Fibroblast of lung (primary cell): ENCODE measurements at regions not wholly inside any gene's neighbourhood (a gene's known extent, or its start where the extent isn't known, plus 50 kb on each side); places are given as distances from the start of the nearest gene placed in this dataset.

Source experiments
- DNase-seq, 2 donors: peaks; one replicate each; pipeline versions ENCODE4 v3.0.0 to v3.0.0-alpha.2; 2010; ENCODE audit warnings: low read depth in 2 of 2
- H2AFZ ChIP-seq: 2 replicates; pipeline ENCODE4 v1.5.1; 2012; ENCODE audit warnings: low read length, control low read depth, inconsistent platforms
- H3K27ac ChIP-seq: 2 replicates; pipeline ENCODE4 v1.5.1; 2011; ENCODE audit warnings: low read length, control low read depth; ENCODE audit not compliant: insufficient read depth
- H3K27me3 ChIP-seq: 2 replicates; pipeline ENCODE4 v1.5.1; 2011; ENCODE audit warnings: mild to moderate bottlenecking, low read length; ENCODE audit not compliant: control insufficient read depth, insufficient read depth
- H3K36me3 ChIP-seq: 2 replicates; pipeline ENCODE4 v1.5.1; 2011; ENCODE audit warnings: low read length; ENCODE audit not compliant: control insufficient read depth, insufficient read depth
- H3K4me1 ChIP-seq: 2 replicates; pipeline ENCODE4 v1.5.1; 2011; ENCODE audit warnings: low read length; ENCODE audit not compliant: control insufficient read depth, insufficient read depth; ENCODE audit errors: extremely low read depth
- H3K4me2 ChIP-seq: 2 replicates; pipeline ENCODE4 v1.5.1; 2011; ENCODE audit warnings: low read length, control low read depth; ENCODE audit not compliant: insufficient read depth; ENCODE audit errors: extremely low read depth
- H3K4me3 ChIP-seq, 4 experiments: fragments of 200-600 bp in 1 of 4; sonication (generic) in 1 of 4; replicated peaks in 1 of 4; 2 replicates each; pipeline ENCODE4 v1.5.1; 2011 to 2016; ENCODE audit warnings: low read length in 4 of 4, low read depth in 3 of 4, mild to moderate bottlenecking in 3 of 4, control low read depth in 2 of 4, inconsistent platforms in 1 of 4, mixed read lengths in 1 of 4; ENCODE audit not compliant: insufficient read depth in 1 of 4; ENCODE audit errors: control extremely low read depth in 1 of 4
- H3K79me2 ChIP-seq: 2 replicates; pipeline ENCODE4 v1.5.1; 2012; ENCODE audit warnings: mild to moderate bottlenecking, low read length, inconsistent platforms; ENCODE audit not compliant: control insufficient read depth, insufficient read depth
- H3K9ac ChIP-seq: 2 replicates; pipeline ENCODE4 v1.5.1; 2011; ENCODE audit warnings: mild to moderate bottlenecking, low read length, control low read depth; ENCODE audit not compliant: insufficient read depth
- H3K9me3 ChIP-seq: 2 replicates; pipeline ENCODE4 v1.5.1; 2012; ENCODE audit warnings: low read depth, low read length; ENCODE audit not compliant: control insufficient read depth, insufficient read depth
- H4K20me1 ChIP-seq: 2 replicates; pipeline ENCODE4 v1.5.1; 2011; ENCODE audit warnings: low read length; ENCODE audit not compliant: control insufficient read depth, insufficient read depth; ENCODE audit errors: extremely low read depth
- CTCF ChIP-seq, 2 donors: IDR thresholded peaks in 1 of 2; conservative IDR thresholded peaks in 1 of 2; 1 replicate in 1 of 2; 2 replicates in 1 of 2; pipeline ENCODE4 v1.5.1; 2011 to 2012; ENCODE audit warnings: low read length in 2 of 2, control low read depth in 1 of 2, inconsistent platforms in 1 of 2, low read depth in 1 of 2, mild to moderate bottlenecking in 1 of 2
- EZH2 ChIP-seq: IDR thresholded peaks from 2 replicates; pipeline ENCODE4 v1.5.1; 2012; ENCODE audit warnings: low read length, control low read depth, mild to moderate bottlenecking; ENCODE audit errors: missing control alignments

- Histone ChIP-seq H3K4me3 (no peak overlapping the region), H3K36me3 (no peaks in the 10 kb centered on the region), H4K20me1 (no peaks in the 10 kb centered on the region), H3K4me1 (peaks cover 6% of the 10 kb centered on the region), H3K9me3 (no peaks in the 10 kb centered on the region), H3K79me2 (no peaks in the 10 kb centered on the region), H2AFZ (no peak overlapping the region), H3K4me2 (peak overlapping the region; percentile 23), H3K9ac (no peak overlapping the region), H3K27me3 (no peaks in the 10 kb centered on the region), H3K27ac (no peak overlapping the region)
- TF ChIP-seq CTCF (conservative IDR thresholded peaks at IDR 0.05 in 1 of 2, IDR thresholded peaks at IDR 0.05 in 1 of 2; ENCODE audit: low read depth in 1 of 2, low read length in 2 of 2) (no peak), EZH2 (no peak)
- peak; percentile 8 to 93 for DNase-seq
Measured at GRCh38 chr6:112563368-112563767, 216.2 kb downstream of the RFPL4B start.

GRCh38 chr6:112568066-112568465, 220.9 kb downstream of the RFPL4B start:
- no peaks in the 10 kb centered on the region for H3K9me3 ChIP-seq
- no peaks in the 10 kb centered on the region for H3K36me3 ChIP-seq
- no peak overlapping the region for H2AFZ ChIP-seq

GRCh38 chr6:112571488-112572270, 224.5 kb downstream of the RFPL4B start:
- Histone ChIP-seq H3K27ac (no peak overlapping the region), H3K4me1 (no peaks in the 10 kb centered on the region), H3K36me3 (no peaks in the 10 kb centered on the region), H3K79me2 (no peaks in the 10 kb centered on the region), H3K4me3 (no peak overlapping the region), H3K27me3 (no peaks in the 10 kb centered on the region), H4K20me1 (no peaks in the 10 kb centered on the region), H3K9me3 (no peaks in the 10 kb centered on the region), H3K9ac (no peak overlapping the region), H2AFZ (peak overlapping the region; percentile 47), H3K4me2 (peak overlapping the region; percentile 65)
- peak; percentile 81 to 97 for DNase-seq
- TF ChIP-seq EZH2 (no peak), CTCF (conservative IDR thresholded peaks at IDR 0.05 in 1 of 2, IDR thresholded peaks at IDR 0.05 in 1 of 2; ENCODE audit: low read depth in 1 of 2, low read length in 2 of 2) (no peak)

More at GRCh38 chr6:112568066-112568465, 220.9 kb downstream of the RFPL4B start:
- Histone ChIP-seq H4K20me1 (no peaks in the 10 kb centered on the region), H3K4me2 (no peak overlapping the region), H3K4me3 (no peak overlapping the region), H3K79me2 (no peaks in the 10 kb centered on the region), H3K4me1 (no peaks in the 10 kb centered on the region), H3K27me3 (no peaks in the 10 kb centered on the region), H3K27ac (no peak overlapping the region), H3K9ac (no peak overlapping the region)
- no peak for DNase-seq
- no peak for TF ChIP-seq EZH2
- TF ChIP-seq CTCF (conservative IDR thresholded peaks at IDR 0.05 in 1 of 2, IDR thresholded peaks at IDR 0.05 in 1 of 2; ENCODE audit: low read depth in 1 of 2, low read length in 2 of 2): no peak
